ENCODE measurements at regions not wholly inside any gene's neighbourhood (a gene's known extent, or its start where the extent isn't known, plus 50 kb on each side); places are given as distances from the start of the nearest gene placed in this dataset.

DNA sequence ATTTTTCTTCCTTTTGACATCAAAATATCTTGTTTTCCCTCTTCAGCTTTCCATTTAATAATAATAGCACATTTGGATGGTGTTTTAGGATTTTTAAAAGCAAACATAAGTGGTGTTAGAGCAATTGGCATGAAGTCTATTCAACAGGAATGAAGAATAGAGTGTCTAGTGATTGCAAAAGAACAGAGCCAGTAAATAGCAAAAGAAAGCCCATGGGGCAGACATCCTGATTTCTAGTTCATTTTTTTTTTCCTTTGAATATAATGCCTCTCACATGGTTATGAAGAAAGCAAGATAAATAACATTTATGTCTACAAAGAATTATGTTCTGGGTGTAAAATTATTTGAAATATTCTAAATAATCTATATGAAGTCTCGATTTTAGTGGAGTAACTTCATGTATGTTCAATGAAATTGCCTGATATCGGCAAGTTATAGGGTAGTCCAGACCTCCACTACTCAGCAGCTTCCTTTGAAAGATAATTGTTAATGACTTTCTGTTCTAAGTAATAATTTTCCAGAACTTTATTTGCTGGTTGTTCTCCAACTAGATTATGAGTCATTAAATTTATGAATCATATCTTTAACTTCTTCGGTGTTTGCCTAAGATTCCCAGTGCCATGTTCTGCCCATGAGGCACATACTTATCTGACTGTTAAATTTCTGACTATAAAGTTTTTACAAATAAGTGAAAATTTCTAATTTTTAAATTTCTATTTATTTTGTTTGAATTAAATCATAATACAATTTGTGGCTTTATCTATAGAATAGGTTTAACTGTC lies 587.9 kb downstream of the TLL1 start:
- Histone ChIP-seq H3K9me3 (ENCODE audit: low read depth) (no peaks in the 10 kb centered on the region), H3K4me1 (ENCODE audit: low read depth) (no peaks in the 10 kb centered on the region), H3K4me3 (no peak overlapping the region), H3K27ac (no peak overlapping the region), H3K36me3 (no peaks in the 10 kb centered on the region), H3K27me3 (no peaks in the 10 kb centered on the region)
- peak in 1 of 2 donors; percentile 12 for DNase-seq (ENCODE audit: low read depth in 1 of 2, low spot score in 1 of 2)
- TF ChIP-seq, protein P1, sequence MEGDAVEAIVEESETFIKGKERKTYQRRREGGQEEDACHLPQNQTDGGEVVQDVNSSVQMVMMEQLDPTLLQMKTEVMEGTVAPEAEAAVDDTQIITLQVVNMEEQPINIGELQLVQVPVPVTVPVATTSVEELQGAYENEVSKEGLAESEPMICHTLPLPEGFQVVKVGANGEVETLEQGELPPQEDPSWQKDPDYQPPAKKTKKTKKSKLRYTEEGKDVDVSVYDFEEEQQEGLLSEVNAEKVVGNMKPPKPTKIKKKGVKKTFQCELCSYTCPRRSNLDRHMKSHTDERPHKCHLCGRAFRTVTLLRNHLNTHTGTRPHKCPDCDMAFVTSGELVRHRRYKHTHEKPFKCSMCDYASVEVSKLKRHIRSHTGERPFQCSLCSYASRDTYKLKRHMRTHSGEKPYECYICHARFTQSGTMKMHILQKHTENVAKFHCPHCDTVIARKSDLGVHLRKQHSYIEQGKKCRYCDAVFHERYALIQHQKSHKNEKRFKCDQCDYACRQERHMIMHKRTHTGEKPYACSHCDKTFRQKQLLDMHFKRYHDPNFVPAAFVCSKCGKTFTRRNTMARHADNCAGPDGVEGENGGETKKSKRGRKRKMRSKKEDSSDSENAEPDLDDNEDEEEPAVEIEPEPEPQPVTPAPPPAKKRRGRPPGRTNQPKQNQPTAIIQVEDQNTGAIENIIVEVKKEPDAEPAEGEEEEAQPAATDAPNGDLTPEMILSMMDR (IDR thresholded peaks at IDR 0.05; ENCODE audit: low read depth, low read length), result no peak

DNA sequence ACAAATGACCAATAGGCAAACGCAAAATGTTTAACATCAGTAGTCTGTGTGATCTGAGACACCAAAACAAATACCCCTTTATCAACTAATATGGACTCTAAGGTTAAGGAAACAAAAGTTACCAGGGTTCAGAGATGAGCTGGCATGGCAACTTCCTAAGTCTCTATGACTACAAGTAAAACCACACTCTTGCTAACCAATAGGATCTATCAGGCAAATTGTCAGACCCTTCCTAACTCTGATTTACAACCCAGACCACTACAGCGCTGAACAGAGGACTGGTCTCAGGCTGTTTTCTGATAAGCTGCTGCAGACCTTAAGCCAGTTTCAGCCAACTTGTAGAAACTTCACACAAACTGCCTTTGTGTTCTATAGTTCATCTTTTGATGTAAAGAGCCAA lies 608.0 kb downstream of the TLL1 start:
- TF ChIP-seq, protein P1 (IDR thresholded peaks at IDR 0.05; ENCODE audit: low read depth, low read length), result no peak
- DNase-seq (ENCODE audit: low read depth in 1 of 2, low spot score in 1 of 2), result no peak
- Histone ChIP-seq H3K36me3 (no peaks in the 10 kb centered on the region), H3K4me3 (no peak overlapping the region), H3K27me3 (no peaks in the 10 kb centered on the region), H3K27ac (no peak overlapping the region), H3K9me3 (ENCODE audit: low read depth) (no peaks in the 10 kb centered on the region), H3K4me1 (ENCODE audit: low read depth) (no peaks in the 10 kb centered on the region)

DNA sequence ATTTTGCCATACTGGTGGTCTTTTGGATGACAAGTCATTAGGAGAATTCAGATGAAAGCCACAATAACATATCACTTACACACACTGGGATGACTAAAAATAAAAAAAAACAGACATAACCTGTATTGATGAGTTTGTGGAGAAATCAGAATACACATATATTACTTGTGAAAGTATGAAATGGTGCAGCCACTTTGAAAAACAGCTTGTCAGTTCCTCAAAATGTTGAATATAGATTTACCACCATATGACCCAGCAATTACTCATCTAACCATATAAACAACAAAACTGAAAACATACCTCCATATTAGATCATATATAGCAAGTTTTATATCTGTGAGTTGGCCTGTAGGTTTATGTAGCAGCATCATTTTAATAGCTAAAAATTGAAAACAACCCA lies 608.7 kb downstream of the TLL1 start:
- TF ChIP-seq, protein P1 (IDR thresholded peaks at IDR 0.05; ENCODE audit: low read depth, low read length), result no peak
- no peak for DNase-seq (ENCODE audit: low read depth in 1 of 2, low spot score in 1 of 2)

DNA sequence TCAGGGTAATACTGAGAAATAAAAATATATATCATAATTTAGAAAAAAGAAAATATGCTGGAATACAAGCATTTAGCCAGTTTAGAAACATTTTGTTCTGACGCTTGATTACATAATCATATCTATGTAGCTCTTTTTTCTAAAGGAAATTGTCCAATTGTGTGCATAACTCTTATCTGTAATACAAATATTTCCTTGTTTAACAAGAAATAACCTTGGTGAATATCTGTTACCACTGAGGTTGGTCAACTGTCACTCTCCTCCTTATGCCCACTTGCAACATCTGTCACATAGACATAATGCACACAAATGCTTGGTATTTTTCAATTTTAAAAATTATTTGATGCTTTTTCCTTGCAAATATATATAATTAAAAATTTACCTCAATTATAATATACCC lies 609.7 kb downstream of the TLL1 start:
- no peaks in the 10 kb centered on the region for H3K4me1 ChIP-seq (ENCODE audit: low read depth)
- no peaks in the 10 kb centered on the region for H3K27me3 ChIP-seq
- no peak overlapping the region for H3K4me3 ChIP-seq
- peak in 1 of 2 donors; percentile 10 for DNase-seq (ENCODE audit: low read depth in 1 of 2, low spot score in 1 of 2)
- no peak overlapping the region for H3K27ac ChIP-seq
- no peaks in the 10 kb centered on the region for H3K9me3 ChIP-seq (ENCODE audit: low read depth)
- TF ChIP-seq, protein P1 (IDR thresholded peaks at IDR 0.05; ENCODE audit: low read depth, low read length), result no peak
- H3K36me3 ChIP-seq, result no peaks in the 10 kb centered on the region

More for the DNA sequence above, 608.7 kb downstream of the TLL1 start:
- Histone ChIP-seq H3K9me3 (ENCODE audit: low read depth) (no peaks in the 10 kb centered on the region), H3K27ac (no peak overlapping the region), H3K4me1 (ENCODE audit: low read depth) (no peaks in the 10 kb centered on the region), H3K36me3 (no peaks in the 10 kb centered on the region), H3K4me3 (no peak overlapping the region), H3K27me3 (no peaks in the 10 kb centered on the region)

DNA sequence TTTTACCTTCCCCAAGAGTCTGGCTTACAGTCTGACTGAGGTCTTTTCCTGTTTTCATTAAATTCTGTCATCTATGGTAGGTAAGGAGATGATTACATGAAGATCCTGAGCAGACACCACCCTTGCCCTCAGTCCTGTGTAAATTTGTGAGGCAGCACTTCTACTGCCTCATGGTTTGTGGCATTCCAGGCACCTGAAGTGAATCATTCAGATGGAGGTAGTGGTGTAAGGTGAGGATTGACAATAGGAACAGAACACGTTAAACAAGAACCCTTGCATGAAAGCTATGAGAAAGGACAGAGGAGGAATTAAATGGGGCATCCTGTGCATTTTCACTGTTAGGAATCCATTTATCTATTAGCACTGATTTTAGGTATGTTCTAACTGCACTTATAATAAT lies 618.6 kb downstream of the TLL1 start:
- Histone ChIP-seq H3K4me1 (ENCODE audit: low read depth) (no peaks in the 10 kb centered on the region), H3K36me3 (no peaks in the 10 kb centered on the region), H3K4me3 (no peak overlapping the region), H3K27me3 (no peaks in the 10 kb centered on the region), H3K27ac (no peak overlapping the region), H3K9me3 (ENCODE audit: low read depth) (no peaks in the 10 kb centered on the region)
- DNase-seq (ENCODE audit: low read depth in 1 of 2, low spot score in 1 of 2), result no peak
- TF ChIP-seq, protein P1 (IDR thresholded peaks at IDR 0.05; ENCODE audit: low read depth, low read length), result no peak

Data from cardiac muscle cell (in vitro differentiated cells and primary cell).